ENCODE measurements at regions not wholly inside any gene's neighbourhood (a gene's known extent, or its start where the extent isn't known, plus 50 kb on each side); places are given as distances from the start of the nearest gene placed in this dataset.
"Not testable (repeated sequence)": the region's sequence is repeated elsewhere in the genome, so short reads cannot be mapped to it uniquely, and the experiment has no call there.

DNA sequence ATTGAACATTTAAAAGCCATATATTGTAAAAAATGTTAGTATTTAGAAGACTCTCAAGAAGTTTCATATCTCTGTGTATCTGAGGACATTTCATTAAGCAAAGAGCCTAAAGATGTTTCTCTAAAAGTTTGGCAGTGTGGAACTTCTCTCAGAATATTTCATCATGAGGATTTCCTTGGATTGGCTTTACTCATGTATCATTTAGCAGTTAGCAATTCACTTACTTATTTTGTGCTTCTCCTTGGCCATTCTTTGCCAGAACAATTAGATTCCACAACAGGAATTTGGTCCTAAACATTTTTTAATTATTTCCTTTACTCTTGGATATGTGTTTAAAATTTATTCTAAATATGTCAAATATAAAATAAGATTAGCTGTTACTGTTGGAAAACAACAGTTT lies 345.0 kb upstream of the LRRTM4 start:
- H3K27me3 ChIP-seq: no peaks in the 10 kb centered on the region
- intact Hi-C loops (cut with DNase I): no loop called here
- TF ChIP-seq, protein P1, sequence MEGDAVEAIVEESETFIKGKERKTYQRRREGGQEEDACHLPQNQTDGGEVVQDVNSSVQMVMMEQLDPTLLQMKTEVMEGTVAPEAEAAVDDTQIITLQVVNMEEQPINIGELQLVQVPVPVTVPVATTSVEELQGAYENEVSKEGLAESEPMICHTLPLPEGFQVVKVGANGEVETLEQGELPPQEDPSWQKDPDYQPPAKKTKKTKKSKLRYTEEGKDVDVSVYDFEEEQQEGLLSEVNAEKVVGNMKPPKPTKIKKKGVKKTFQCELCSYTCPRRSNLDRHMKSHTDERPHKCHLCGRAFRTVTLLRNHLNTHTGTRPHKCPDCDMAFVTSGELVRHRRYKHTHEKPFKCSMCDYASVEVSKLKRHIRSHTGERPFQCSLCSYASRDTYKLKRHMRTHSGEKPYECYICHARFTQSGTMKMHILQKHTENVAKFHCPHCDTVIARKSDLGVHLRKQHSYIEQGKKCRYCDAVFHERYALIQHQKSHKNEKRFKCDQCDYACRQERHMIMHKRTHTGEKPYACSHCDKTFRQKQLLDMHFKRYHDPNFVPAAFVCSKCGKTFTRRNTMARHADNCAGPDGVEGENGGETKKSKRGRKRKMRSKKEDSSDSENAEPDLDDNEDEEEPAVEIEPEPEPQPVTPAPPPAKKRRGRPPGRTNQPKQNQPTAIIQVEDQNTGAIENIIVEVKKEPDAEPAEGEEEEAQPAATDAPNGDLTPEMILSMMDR (IDR thresholded peaks at IDR 0.05): no peak
- no peaks in the 10 kb centered on the region for H3K9me3 ChIP-seq
- no peak overlapping the region for H3K4me3 ChIP-seq
- no peak overlapping the region for H3K27ac ChIP-seq
- no peaks in the 10 kb centered on the region for H3K36me3 ChIP-seq
- no peaks in the 10 kb centered on the region for H3K4me1 ChIP-seq
- DNase-seq (ENCODE audit: low spot score in 2 of 2): no peak

DNA sequence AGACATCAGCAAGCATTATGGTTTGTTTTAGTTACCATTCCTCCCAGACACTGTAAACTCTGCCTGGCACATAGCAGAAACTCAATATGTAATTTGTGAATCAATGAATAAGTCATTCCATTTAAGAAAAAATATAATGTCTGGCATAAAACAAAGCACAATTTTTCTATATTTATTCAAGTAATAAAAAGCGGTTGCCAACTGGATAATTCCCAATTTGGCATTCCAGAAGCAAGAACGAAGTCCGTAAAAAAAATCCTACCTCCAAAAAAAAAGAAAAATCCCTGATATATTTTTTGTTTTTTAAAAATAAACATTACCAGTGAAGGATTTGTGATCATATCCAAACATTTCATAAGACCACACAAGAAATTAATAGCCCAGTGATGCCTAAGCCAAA lies 351.3 kb upstream of the LRRTM4 start:
- TF ChIP-seq, protein P1 (IDR thresholded peaks at IDR 0.05): no peak
- intact Hi-C loops (cut with DNase I): no loop called here
- Histone ChIP-seq H3K4me1 (no peaks in the 10 kb centered on the region), H3K36me3 (no peaks in the 10 kb centered on the region), H3K9me3 (no peaks in the 10 kb centered on the region), H3K27ac (no peak overlapping the region), H3K4me3 (no peak overlapping the region), H3K27me3 (no peaks in the 10 kb centered on the region)
- no peak for DNase-seq (ENCODE audit: low spot score in 2 of 2)

DNA sequence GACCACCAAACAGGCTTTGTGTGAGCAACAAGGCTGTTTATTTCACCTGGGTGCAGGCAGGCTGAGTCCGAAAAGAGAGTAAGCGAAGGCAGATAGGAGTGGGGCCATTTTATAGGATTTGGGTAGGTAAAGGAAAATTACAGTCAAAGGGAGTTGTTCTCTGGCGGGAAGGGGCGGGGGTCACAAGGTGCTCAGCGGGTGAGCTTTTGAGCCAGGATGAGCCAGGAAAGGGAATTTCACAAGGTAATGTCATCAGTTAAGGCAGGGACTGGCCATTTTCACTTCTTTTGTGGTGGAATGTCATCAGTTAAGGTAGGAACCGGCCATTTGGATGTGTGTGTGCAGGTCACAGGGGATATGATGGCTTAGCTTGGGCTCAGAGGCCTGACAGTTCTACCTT lies 378.0 kb upstream of the LRRTM4 start:
- DNase-seq (ENCODE audit: low spot score in 2 of 2); H3K27me3 ChIP-seq; H3K4me1 ChIP-seq; H3K4me3 ChIP-seq; H3K9me3 ChIP-seq; H3K27ac ChIP-seq; H3K36me3 ChIP-seq; intact Hi-C loops (cut with DNase I): not testable (repeated sequence)

DNA sequence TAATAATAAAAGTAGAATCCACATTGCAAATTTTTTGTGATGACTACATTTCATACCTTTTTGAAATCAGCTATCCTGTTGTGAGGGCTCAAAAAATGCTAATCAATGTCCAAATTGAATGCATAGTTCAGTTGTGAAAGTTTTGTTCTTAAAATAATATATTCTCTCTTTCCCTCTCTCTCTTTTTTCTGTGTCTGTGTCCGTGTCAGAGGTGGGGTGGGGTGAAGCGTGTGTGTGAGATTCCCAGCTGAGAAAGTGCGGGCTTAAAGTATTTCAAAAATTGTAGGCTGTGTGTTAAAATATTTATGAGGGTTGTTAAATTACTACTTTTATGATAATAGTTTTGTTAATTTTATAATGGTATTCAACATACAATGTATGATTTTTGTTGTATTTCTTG lies 388.0 kb upstream of the LRRTM4 start:
- no peaks in the 10 kb centered on the region for H3K36me3 ChIP-seq
- DNase-seq (ENCODE audit: low spot score in 2 of 2): no peak
- TF ChIP-seq, protein P1 (IDR thresholded peaks at IDR 0.05): no peak
- H3K4me3 ChIP-seq: no peak overlapping the region
- H3K27ac ChIP-seq: no peak overlapping the region
- no peaks in the 10 kb centered on the region for H3K9me3 ChIP-seq
- no peaks in the 10 kb centered on the region for H3K4me1 ChIP-seq
- H3K27me3 ChIP-seq: no peaks in the 10 kb centered on the region
- intact Hi-C loops (cut with DNase I): no loop called here

DNA sequence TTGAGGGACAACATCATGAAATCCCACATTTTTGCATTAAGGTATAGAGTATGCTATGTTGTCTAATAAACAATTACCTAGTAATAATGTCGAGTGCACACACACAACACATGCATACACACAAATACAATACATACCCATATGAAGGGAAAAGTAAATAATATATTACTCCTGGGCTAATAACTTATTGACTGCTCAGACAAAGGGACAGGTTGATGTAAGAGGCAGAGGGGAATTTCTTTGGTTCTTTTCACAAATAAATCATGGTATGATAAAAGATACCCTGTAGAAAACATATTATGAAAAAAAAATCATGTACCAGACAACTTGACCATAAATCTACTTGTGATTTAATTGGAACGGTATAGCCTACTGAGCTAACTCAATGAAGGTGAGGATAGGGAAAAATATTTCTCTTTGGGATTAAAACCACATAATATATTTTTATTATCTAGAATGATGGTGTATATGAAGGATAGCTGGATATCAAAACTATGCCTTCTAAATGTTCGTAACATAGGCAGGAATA lies 398.7 kb upstream of the LRRTM4 start:
- no peak for DNase-seq (ENCODE audit: low spot score in 2 of 2)
- Histone ChIP-seq H3K4me1 (no peaks in the 10 kb centered on the region), H3K27ac (no peak overlapping the region), H3K4me3 (no peak overlapping the region), H3K27me3 (no peaks in the 10 kb centered on the region), H3K36me3 (no peaks in the 10 kb centered on the region), H3K9me3 (no peaks in the 10 kb centered on the region)
- TF ChIP-seq, protein P1 (IDR thresholded peaks at IDR 0.05): no peak
- intact Hi-C loops (cut with DNase I): no loop called here

DNA sequence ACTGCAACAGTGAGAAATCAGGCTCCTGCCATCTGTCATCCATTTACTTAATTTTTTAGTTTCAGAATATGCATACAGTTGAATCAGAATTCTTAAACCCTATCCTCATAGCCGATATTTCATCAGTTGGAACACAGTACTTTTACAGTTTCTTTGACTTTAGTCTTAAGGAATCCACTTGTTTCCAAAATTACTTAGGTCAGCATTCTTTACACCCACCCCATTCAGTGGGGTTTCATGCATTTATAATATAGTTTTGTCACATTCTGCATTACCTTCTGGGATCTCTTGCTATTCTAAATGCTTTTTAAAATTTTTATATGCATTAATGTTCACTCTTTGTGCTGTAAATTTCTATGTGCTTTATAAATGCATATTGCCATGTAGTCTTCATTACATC lies 400.4 kb upstream of the LRRTM4 start:
- H3K4me1 ChIP-seq: no peaks in the 10 kb centered on the region
- no peak overlapping the region for H3K27ac ChIP-seq
- no peaks in the 10 kb centered on the region for H3K36me3 ChIP-seq
- intact Hi-C loops (cut with DNase I): no loop called here
- no peaks in the 10 kb centered on the region for H3K9me3 ChIP-seq
- no peak overlapping the region for H3K4me3 ChIP-seq
- DNase-seq (ENCODE audit: low spot score in 2 of 2): no peak
- no peaks in the 10 kb centered on the region for H3K27me3 ChIP-seq
- TF ChIP-seq, protein P1 (IDR thresholded peaks at IDR 0.05): no peak
